ENCODE measurements at regions not wholly inside any gene's neighbourhood (a gene's known extent, or its start where the extent isn't known, plus 50 kb on each side); places are given as distances from the start of the nearest gene placed in this dataset.

- no peaks in the 10 kb centered on the region for H3K36me3 Mint-ChIP-seq
- intact Hi-C loops (cut with micrococcal nuclease): no loop called here
- no peaks in the 10 kb centered on the region for H3K36me3 ChIP-seq (ENCODE audit: control insufficient read depth, insufficient read depth, low read length)
- H3K27ac Mint-ChIP-seq: no peak overlapping the region
- TF ChIP-seq CTCF (IDR thresholded peaks at IDR 0.05): no peak
- peaks cover 3% of the 10 kb centered on the region for H3K9me3 ChIP-seq (ENCODE audit: control insufficient read depth, insufficient read depth, low read length)
- H3K4me3 Mint-ChIP-seq: no peak overlapping the region
- no peaks in the 10 kb centered on the region for H3K27me3 Mint-ChIP-seq (ENCODE audit: low read depth in 2 of 2)
- H3K27ac ChIP-seq (ENCODE audit: low read length): no peak overlapping the region
- peaks cover 5 to 6% of the 10 kb centered on the region in 2 donors for H3K9me3 Mint-ChIP-seq
- no peaks in the 10 kb centered on the region for H3K27me3 ChIP-seq (ENCODE audit: control insufficient read depth, insufficient read depth, low read length)
- H3K4me3 ChIP-seq (ENCODE audit: low read length): no peak overlapping the region
- ATAC-seq (no peak), DNase-seq (no peak)
- no peaks in the 10 kb centered on the region for H3K4me1 Mint-ChIP-seq
- no peaks in the 10 kb centered on the region for H3K4me1 ChIP-seq (ENCODE audit: control insufficient read depth, insufficient read depth, low read length)
- WGBS (ENCODE audit: insufficient coverage): 91% methylated on average over 3 of the region's 3 CpGs
These were observed 430.6 kb downstream of the NR2F1-AS1 start for GRCh38 chr5:93150311-93151012.

DNA sequence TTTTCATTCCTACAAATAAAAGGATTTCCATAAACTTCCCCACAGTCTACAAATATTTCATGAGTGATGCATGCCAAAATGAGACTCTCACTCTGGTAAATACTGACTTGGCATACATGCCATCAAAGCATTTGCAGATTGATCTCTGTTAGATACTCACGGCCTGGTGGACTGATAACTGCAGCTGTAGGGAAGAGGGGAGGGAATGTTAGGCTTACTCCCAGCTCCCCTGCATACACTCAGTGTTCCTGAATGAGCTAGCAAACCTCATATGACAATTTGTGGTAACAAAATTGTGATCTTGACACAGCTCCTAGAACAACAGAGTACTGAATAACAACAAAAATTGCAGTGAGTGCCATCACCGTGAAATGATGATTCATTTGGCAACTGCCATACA lies 435.3 kb downstream of the NR2F1-AS1 start:
- H3K9me3 ChIP-seq (ENCODE audit: control insufficient read depth, insufficient read depth, low read length): peaks cover 3% of the 10 kb centered on the region
- Mint-ChIP-seq H3K4me3 (no peak overlapping the region), H3K9me3 (peaks cover 11 to 21% of the 10 kb centered on the region in 2 donors), H3K4me1 (no peaks in the 10 kb centered on the region), H3K36me3 (no peaks in the 10 kb centered on the region), H3K27me3 (ENCODE audit: low read depth in 2 of 2) (no peaks in the 10 kb centered on the region), H3K27ac (no peak overlapping the region)
- H3K36me3 ChIP-seq (ENCODE audit: control insufficient read depth, insufficient read depth, low read length): no peaks in the 10 kb centered on the region
- WGBS (ENCODE audit: insufficient coverage): 83% methylated on average over 1 of the region's 2 CpGs
- DNase-seq (no peak), ATAC-seq (no peak)
- H3K4me3 ChIP-seq (ENCODE audit: low read length): no peak overlapping the region
- H3K27ac ChIP-seq (ENCODE audit: low read length): no peak overlapping the region
- intact Hi-C loops (cut with micrococcal nuclease): no loop called here
- H3K4me1 ChIP-seq (ENCODE audit: control insufficient read depth, insufficient read depth, low read length): no peaks in the 10 kb centered on the region
- no peak for TF ChIP-seq CTCF (IDR thresholded peaks at IDR 0.05)
- no peaks in the 10 kb centered on the region for H3K27me3 ChIP-seq (ENCODE audit: control insufficient read depth, insufficient read depth, low read length)

DNA sequence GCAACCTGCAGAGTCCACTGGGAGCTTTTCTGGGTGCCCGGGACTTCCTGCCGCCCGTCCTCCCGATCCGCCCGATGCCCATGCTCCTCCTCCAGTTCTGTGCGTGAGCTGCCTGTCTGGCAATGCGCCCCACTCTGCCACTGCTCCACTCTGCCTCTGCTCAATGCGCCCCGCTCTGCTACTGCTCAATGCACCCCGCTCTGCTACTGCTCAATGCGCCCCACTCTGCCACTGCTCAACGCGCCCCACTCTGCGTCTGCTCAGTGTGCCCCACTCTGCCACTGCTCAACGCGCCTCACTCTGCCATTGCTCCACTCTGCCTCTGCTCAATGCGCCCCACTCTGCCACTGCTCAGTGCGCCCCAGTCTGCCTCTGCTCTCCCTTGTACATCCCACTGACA lies 436.0 kb downstream of the NR2F1-AS1 start:
- Histone ChIP-seq H3K36me3 (ENCODE audit: control insufficient read depth, insufficient read depth, low read length) (no peaks in the 10 kb centered on the region), H3K4me1 (ENCODE audit: control insufficient read depth, insufficient read depth, low read length) (no peaks in the 10 kb centered on the region), H3K27ac (ENCODE audit: low read length) (no peak overlapping the region), H3K27me3 (ENCODE audit: control insufficient read depth, insufficient read depth, low read length) (no peaks in the 10 kb centered on the region), H3K4me3 (ENCODE audit: low read length) (no peak overlapping the region), H3K9me3 (ENCODE audit: control insufficient read depth, insufficient read depth, low read length) (no peaks in the 10 kb centered on the region)
- no peak for TF ChIP-seq CTCF (IDR thresholded peaks at IDR 0.05)
- no peak for DNase-seq
- Mint-ChIP-seq H3K4me1 (no peaks in the 10 kb centered on the region), H3K4me3 (no peak overlapping the region), H3K27me3 (ENCODE audit: low read depth in 2 of 2) (no peaks in the 10 kb centered on the region), H3K27ac (no peak overlapping the region), H3K36me3 (no peaks in the 10 kb centered on the region), H3K9me3 (peaks cover 13 to 24% of the 10 kb centered on the region in 2 donors)
- no peak for ATAC-seq
- WGBS (ENCODE audit: insufficient coverage): 96% methylated on average over 19 of the region's 19 CpGs
- intact Hi-C loops (cut with micrococcal nuclease): no loop called here

DNA sequence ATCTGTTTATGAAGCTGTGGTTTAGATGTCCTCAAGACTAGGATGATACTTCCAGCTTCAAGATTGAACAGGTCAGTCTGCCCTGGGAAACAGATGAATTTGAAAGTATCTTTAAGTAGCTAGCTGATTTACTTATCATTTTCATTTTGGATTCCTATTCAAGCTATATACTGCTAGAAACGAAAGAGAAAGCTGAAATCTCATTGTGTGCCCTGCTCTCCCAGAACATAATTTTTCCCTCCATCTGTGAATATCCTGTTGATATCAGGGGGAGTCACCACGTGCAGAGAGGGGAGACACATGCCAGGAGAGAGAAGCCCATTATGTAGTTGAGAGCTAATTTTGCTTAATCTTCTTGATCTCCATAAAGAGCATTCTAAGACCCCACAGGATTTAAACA lies 439.1 kb downstream of the NR2F1-AS1 start:
- WGBS (ENCODE audit: insufficient coverage): no CpG with 5 or more reads among the region's 2 CpGs
- no peaks in the 10 kb centered on the region for H3K27me3 ChIP-seq (ENCODE audit: control insufficient read depth, insufficient read depth, low read length)
- intact Hi-C loops (cut with micrococcal nuclease): no loop called here
- ATAC-seq: no peak
- no peaks in the 10 kb centered on the region for H3K4me1 Mint-ChIP-seq
- H3K9me3 Mint-ChIP-seq: peaks cover 10 to 18% of the 10 kb centered on the region in 2 donors
- H3K27ac Mint-ChIP-seq: no peak overlapping the region
- H3K9me3 ChIP-seq (ENCODE audit: control insufficient read depth, insufficient read depth, low read length): no peaks in the 10 kb centered on the region
- no peak for DNase-seq
- no peak overlapping the region for H3K4me3 Mint-ChIP-seq
- no peak for TF ChIP-seq CTCF (IDR thresholded peaks at IDR 0.05)
- no peaks in the 10 kb centered on the region for H3K36me3 Mint-ChIP-seq
- H3K4me3 ChIP-seq (ENCODE audit: low read length): no peak overlapping the region
- no peaks in the 10 kb centered on the region for H3K27me3 Mint-ChIP-seq (ENCODE audit: low read depth in 2 of 2)
- no peaks in the 10 kb centered on the region for H3K36me3 ChIP-seq (ENCODE audit: control insufficient read depth, insufficient read depth, low read length)
- H3K27ac ChIP-seq (ENCODE audit: low read length): no peak overlapping the region
- H3K4me1 ChIP-seq (ENCODE audit: control insufficient read depth, insufficient read depth, low read length): no peaks in the 10 kb centered on the region
